ENCODE measurements at regions not wholly inside any gene's neighbourhood (a gene's known extent, or its start where the extent isn't known, plus 50 kb on each side); places are given as distances from the start of the nearest gene placed in this dataset.
A peak's percentile ranks its signal among the peaks of the same experiment; 100 is the strongest.

DNA sequence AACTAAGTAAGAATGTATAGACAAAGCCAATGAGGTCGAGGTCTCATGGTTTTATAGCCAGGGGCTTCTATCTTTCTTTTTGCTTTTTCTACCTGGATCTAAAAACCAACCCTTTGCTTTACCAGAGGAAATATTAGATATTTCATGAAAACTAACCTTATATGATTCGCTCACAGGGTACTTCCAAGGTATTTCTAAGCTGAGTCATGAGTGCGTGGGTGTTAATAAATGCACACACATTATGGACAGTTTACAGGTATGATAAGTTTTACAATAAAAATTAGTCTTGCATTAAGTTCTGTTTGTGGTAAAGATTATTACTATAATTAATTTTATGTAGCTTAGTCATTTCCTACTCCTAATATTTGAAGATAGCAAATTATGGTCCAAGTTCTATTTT lies 217.2 kb downstream of the CHRM3 start:
- DNase-seq = no peak

DNA sequence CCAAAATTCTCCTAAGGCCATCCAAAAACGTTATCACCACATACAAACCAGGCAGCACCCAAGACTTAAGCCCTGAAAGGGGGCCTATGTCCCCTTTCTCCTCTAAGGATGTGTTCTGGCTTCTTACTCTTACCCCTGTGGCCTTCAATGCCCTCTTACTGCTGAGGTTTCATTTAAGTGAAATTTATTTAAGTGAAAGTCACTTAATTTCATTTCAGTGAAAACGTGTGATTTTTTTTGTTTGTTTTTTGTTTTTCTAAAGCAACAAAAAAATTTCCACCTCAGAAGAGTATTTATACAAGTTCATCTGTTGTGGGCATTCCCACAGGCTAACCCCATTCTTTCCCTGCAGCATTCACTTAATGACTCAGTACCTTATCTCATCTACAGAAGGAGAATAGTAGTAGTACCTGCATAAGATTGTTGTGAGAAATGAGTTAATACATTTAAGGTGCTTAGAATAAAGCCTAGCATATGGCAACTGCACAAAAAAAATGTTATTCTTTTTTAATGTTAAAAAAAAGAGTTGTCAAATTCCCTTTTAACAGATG lies 220.6 kb downstream of the CHRM3 start:
- no peak for DNase-seq

DNA sequence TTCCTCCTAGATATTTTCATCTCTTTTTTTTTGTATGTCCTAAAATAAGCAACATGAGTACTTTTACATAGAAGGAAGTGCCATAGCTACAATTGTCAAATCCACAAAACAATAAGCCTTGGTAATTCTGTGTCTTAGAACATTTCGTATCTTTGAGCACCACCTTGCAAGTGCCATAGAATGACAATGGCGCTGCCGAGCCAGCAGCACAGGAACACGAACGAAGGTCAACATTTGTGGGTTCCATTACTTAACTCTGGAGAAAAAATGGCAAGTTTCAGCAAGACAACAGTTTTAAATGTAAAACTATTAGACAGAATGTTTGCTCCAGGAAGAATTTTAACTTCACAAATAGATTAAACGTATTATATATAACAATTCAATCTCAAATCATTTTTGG lies 222.1 kb downstream of the CHRM3 start:
- DNase-seq = no peak

DNA sequence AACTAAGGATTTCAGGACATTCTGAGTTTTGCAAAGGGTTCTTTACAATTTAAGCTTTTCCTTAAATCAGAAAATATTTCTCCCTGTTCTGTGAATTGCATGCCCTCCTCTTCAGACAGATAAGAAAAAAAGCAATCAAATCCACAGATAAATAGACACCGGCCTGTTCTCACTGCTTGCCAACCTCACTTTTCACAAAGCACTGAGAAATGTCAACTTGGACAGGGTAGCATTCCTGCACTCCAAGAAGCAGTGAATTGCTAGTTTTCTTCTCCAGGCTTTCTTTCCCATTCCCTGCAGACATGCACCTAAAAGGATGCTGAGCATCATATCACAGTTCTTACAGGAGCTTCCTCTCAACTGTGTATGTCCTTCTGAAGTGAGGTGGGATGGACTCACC lies 226.0 kb downstream of the CHRM3 start:
- no peak for DNase-seq

DNA sequence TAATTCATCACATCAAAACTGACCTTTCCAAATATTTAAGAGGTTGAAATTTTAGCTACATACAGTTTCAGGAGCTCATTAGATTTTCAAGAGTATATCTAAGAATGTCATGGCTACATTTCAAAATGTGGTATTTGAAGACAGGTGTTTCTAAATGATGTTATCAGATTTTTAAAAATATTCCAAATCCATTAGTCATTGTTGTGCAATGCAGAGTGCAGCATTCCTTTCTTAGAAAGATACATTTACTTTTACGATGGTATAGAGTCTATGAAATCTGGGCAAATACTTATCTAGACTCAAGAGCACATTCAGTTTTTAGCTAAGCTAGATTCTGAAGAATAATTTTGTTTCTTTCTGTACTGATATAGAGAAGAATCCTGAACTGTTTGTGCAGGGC lies 230.3 kb downstream of the CHRM3 start:
- DNase-seq = no peak

DNA sequence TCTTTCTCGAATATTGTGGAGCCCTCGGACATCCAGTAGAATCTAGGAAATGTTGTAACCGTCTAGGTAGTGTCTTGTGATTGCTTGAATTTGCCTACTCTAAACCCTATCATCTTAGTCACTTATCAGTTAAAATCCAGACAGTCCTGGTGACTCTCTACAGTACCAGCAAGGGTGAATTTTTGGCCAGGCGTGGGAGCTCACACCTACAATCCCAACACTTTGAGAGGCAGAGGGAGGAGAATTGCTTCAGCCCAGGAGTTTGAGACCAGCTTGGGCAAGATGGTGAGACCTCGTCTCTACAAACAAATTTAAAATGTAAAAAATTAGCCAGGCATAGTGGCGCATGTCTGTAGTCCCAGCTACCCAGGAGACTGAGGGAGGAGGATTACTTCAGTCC lies 230.9 kb downstream of the CHRM3 start:
- no peak for DNase-seq

DNA sequence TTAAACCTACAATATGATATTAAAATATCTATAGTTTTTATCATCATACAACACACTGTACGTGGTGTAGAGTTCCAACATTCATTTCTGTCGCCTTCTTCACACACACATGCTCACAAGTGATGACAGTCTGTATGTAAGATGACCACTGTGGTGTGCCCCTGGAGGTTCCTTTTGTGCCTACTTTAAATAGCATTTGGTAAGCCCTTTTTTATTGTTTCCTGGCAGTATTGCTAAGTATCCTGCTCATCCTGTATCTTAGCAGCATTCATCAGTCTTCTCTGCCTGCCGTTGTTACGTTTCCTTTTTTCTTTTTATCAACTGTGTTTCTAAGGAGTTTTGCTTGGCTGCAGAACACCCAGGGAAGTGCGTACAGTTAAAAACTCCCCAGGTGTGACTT lies 231.4 kb downstream of the CHRM3 start:
- no peak for DNase-seq

DNA sequence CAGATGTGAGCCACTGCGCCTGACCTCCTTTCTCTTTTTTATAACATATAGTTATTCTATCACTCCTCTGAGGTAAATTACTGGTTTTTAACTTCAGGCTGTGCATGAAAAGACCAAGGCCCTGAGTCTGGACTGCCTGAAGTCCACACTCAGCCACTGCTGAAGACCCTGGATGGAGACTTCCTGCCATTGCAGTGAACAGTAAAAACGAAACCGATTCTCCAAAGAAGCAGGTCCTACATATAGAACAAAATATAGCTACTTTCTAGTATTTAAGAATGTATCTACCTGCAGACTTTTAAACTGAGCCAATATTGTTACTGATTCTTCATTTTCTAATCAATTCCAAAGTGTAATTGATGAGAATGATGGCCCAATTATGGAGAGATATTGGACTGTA lies 232.8 kb downstream of the CHRM3 start:
- DNase-seq = no peak

DNA sequence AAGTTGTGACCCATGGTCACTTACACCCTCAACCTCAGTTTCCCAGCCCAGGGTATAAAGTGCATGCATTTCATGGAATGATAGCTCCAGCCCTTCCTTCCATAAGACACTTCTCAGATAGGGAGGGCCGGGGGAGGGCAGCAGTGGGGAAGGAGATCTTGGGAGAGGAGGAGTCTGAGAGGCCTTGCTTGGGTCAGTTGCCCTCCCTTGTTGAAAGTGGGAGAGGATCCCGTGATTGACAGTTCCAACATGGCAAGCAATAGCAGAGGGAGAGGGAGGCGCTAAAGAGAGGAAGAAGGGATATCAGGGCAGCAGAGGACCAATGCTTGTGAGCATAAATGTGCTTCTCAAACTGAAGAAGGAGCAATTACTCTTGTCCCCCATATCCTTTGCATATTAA lies 244.4 kb downstream of the CHRM3 start:
- DNase-seq = no peak

DNA sequence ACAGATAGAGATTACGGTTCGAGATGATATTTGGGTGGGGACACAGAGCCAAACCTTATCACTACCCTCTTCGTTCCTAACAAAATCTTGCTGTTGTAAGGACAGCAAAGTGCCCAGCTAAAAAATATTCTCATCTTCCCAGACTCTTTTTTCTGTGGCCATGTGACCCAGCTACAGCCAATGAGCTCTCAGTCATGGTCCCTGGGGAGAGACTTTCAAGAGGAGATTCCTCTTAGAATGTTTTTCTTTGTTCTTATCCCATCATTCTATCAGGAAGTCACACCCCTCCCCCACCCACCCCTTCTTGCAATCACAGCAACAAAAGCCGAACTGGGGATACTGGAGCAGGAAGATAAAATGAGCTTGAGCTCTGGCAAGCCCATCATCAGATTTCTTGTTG lies 247.1 kb downstream of the CHRM3 start:
- DNase-seq = no peak

DNA sequence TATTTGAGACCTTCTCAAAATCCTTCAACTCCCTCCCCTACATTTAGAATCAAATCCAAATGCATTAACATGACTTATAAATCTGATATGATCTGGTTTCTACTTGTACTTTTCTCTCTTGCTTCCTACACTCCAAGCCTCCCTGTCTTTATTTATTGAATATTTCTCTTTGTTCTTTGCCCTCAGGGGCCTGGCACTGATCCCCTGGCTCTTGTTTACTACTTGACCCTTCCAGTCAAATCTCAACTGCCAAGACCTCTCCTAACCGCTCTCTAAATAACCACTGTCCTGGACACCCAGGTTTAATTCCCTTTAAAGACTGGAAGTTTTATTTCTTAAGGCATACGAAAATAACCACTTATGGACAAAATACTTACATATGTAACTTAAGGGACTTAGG lies 248.9 kb downstream of the CHRM3 start:
- DNase-seq = no peak

DNA sequence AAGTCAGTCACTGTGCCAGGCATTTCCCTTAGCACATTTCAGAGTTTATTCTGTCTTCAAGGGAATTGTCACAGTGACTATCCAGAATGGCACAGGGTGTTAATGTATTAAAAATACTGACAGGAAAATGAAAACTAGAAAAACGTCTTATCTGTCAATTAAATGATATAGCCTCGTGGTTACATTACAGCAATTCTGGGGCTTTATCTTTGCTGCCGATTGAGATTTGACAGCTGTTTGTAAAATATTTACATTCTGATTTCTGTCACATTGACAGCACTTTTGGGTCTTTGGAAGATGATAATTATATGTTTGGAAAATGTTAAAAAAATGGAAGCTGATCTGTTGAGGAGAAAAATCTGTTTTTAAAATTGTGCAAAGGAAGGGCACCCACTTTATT lies 250.0 kb downstream of the CHRM3 start:
- no peak for DNase-seq

DNA sequence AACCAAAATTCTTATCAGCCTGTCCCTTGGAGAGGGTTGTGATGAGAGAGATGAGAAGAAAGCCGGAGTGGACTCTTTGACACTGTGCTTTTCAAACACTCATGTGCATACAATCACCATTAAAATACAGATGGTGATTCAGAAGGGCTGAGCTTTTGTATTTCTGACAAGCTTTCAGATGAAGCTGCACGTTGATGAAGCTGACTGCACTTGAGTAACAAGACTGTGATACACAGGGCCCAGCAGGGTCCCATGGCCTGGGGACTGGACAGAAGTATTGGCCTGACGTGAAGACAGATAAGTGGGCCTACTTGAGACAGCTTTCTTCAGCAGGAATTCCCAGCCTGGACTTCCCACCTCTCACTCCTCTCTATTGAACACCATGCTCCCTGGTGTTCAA lies 258.2 kb downstream of the CHRM3 start:
- no peak for DNase-seq

DNA sequence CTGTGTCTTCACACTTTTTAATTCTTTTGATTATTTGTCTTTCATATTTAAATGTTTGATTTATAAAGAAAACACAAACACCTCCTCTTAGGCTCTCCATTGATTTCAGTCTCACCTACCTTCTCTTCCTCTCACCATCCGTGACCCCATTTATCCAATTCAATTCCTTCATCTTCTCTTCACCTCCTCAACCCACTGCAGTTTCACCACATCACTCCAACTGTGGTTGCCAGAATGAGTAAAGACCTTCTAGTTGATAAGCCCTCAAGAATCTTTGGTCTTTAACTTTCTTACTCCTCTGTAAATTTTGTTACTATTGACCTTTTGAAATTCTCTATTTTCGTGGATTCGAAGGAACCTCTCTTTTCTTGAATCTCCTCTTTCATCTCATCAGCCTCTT lies 260.7 kb downstream of the CHRM3 start:
- DNase-seq = no peak

DNA sequence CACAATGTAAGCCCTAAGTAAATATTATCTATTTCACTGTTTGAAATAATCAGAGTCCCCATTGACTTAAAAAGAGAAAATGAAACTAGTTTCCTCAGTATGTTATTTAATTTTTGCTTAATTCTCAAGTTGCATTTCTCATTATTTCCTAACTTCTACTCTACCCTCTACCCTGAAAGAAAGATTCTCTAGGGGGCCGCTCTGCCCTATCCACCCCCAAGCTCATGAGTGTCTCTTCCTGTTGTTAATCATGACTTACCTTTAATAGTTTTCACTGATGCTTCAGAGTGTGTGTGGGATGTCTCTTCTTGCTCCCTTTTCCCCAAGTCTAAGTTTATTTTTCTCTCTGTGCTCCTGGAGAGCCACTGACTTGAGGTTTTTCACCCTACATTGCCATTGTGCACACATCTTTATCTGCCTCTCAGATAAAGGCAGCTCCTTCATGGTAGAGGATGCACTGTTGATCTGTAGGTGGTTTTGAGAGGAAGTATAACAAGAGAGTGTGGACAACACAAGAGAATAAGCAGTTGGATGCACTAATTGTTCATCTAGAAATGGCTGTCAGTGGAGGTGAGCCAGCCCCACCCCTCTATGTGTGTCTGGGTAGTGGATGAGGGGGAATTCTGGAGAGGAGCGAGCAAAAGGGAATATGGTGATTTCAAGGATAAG lies 261.7 kb downstream of the CHRM3 start:
- DNase-seq = no peak

DNA sequence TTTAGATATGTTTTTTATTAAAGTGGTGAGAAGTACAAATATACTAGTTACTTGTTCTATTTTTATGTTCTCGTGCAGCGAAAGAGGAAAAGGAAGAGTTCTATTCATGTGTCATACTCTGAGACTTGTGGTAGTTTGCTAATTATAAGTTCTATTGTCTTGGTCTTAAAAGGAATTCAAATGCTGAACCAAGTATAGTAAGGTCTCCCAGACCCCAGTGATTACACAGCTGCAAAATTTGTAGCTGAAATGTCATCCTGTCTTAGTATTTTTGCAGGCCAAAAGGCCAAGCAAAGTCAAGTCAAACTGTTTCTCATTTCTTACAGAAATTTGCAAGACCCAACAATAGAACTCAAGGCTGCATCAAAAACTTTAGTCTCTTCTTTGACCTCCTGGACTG lies 268.7 kb downstream of the CHRM3 start:
- DNase-seq = no peak

DNA sequence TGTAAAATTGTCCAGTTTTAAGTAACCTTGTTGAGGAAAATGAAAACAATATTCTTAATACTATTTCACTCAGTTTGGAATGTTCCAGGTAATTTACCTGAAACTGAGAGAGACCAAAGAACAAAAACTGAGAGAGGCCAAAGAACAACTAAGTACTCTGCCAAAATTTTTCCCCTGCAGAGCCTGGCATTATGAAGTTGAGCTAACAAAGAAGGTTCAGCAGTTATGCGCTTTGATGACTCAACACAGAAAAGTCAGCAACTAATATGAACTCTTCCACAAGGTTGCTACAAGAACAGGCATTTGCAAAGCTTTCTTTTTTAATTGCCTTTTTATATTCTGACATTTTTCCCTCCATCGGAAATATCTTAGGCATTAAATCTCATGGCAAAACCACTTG lies 270.9 kb downstream of the CHRM3 start:
- DNase-seq = no peak

DNA sequence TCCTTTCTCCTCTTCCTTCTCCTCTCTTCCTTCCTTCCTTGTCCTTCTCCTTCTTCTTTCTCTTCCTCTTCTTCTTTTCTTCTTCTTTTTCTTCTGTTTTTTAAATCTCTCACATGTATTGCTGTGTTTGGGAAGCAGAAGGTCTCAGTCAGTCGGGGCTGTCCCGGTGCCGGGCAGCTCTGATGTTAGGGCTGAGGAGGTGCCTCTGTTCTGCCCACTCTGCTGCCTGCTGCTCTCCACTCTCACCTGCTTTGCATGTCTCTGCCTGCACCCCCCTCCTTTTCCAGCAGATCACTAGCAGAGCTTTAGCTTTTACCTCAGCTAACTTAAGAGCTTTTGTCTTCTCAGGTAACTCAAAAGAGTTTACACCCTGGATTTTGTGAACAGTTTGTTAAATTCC lies 276.6 kb downstream of the CHRM3 start:
- DNase-seq = no peak

DNA sequence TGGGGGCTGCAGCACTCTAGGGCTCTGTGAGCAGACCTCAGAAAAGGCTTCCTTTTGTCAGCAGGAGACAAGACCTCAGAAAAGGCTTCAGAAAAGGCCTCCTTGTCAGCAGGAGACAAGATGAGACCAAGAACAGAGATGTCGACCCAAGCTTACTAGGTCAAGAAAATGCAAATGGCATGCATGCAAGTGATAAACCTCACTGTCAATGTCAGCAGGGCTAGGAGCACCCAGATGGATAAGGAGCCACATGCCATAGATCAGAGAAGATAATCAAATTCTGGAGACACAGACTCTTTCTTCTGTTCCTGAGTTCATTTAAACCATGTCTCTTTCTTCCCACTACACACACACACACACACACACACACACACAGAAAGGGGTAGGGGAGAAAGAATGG lies 285.9 kb downstream of the CHRM3 start:
- no peak for DNase-seq

DNA sequence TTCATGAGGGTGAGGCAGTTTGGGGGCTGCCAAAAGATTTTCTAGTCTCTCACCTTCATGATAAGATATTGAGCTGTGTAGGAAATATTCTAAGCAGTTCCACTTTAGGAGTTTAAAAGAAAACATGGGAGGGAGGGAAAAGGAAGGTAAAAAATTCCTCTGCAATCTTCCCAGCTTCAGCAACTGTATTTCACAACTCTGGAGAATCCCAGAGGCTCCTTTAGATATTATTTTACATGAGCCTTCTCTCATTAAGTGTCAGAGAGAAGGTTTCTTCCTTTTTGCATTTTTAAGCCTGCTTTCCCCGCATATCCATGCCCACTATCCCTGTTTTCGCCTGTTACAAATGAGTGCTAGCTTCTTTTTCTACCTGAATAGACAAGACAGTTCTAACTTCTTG lies 289.4 kb downstream of the CHRM3 start:
- no peak for DNase-seq

DNA sequence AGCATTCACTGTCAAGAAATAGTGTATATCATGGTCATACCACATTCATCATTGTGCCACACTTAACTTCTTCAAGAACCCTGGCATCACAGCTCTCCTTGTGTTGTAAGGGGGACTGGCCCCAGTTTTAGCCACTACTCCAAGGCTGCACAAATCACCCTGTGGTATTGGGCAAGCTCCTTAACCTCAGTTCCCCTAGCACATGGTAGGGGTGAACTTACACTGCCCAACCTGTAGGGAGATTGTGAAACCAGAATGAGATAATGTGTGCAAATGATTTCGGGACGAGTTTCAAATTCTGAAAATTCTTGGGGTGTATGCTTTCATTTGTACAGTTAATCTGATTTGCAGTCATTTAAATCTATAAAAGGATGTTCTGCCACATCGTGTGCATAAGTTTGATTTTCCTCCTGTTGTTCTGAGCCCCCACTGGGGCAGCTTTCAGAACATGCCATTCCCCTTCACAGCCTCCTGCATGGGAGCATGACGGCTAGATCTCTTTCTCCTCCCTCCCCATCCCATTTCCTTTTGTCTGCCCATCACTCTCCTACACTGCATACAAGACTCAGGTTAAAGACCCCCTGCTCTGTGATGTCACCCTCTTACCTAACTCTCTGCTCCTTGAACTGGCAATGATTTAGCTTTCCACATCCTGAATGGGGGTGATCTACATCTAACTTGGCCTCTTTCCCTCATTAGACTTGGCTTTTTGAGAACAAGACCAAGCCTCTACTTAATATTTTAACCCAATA lies 290.3 kb downstream of the CHRM3 start:
- DNase-seq = peak; percentile 1

DNA sequence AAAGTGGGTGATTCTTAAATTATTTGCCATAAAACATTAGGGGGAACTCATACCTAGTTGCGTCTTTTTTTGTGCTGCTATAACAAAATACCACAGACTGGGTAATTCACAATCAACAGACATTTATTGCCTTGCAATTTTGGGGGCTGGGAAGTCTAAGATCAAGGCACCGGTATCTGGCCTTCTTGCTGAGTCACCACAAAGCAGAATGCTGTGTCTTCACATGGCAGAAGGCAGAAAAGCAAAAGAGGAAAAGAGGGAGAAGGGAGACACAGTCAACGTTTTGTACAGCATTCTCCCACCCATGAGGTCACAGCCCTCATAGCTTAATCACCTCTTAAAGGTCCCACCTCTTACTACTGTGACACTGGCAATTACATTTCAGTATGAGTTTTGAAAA lies 291.0 kb downstream of the CHRM3 start:
- no peak for DNase-seq

DNA sequence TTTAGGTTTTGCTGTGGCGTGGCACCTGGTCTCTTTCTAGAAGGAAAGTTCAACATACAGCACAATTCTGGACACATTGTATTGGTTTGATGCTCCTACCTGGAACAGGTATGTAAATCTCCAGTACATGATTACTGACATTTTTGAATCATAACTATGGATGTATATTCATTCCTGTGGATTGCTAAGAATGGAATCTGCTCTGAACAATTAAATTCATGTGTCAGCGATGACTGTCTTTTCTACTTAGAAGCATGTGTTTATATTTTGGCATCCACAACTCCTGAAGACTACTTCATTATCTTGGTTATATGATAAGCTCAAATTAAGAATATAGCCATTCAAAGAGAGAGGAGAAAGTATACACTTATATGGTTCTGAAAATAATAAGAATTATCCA lies 291.8 kb downstream of the CHRM3 start:
- DNase-seq = no peak

DNA sequence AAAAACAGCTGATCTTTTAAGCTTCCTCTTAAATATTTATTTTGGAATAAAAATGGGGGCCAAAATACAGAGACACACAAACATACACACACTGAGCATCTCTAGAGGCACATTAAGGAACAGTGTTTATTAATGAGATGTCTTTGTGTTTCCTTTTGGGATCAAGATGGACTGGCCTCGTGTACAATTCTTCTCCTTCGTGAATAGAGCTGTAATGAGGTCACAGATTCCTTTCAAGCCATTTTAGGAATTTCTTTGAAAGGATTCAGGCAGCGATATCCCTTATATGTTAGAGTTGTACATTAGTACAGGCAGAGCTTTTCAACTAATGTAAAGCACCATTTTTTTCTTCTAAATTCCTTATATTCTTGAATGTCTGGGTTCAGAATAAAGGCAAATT lies 295.7 kb downstream of the CHRM3 start:
- DNase-seq = no peak

DNA sequence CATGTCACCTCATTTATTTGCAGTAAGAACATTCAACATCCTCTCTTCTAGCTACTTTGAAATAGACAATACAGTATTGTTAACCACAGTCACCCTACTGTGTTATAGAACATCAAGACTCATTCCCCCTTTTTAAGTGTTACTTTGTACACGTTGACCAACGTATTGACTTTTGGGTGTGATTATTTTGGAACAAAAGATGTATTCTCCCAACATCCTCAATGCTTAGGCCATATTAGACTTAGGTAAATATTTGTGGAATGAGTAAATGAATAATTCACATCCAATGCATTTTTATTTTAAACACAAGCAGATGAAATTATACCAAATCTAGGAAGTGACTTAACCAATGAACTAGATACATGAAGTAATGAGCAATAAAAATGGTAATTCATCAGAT lies 296.6 kb downstream of the CHRM3 start:
- DNase-seq = no peak
